ENCODE measurements at regions not wholly inside any gene's neighbourhood (a gene's known extent, or its start where the extent isn't known, plus 50 kb on each side); places are given as distances from the start of the nearest gene placed in this dataset.

- TF ChIP-seq EGR1 (IDR thresholded peaks at IDR 0.05) (no peak), TEAD4 (IDR thresholded peaks at IDR 0.05) (no peak), ZBTB7A (IDR thresholded peaks at IDR 0.05; ENCODE audit: low read depth) (no peak), NFIC (IDR thresholded peaks at IDR 0.05) (no peak), TAF1 (IDR thresholded peaks at IDR 0.05; ENCODE audit: low read depth) (no peak), YY1 (IDR thresholded peaks at IDR 0.05; ENCODE audit: low read depth) (no peak), CREB1 (IDR thresholded peaks at IDR 0.05; ENCODE audit: low read depth) (no peak), RAD21 (IDR thresholded peaks at IDR 0.05; ENCODE audit: low read depth) (no peak), MAX (IDR thresholded peaks at IDR 0.05) (no peak), TCF12 (IDR thresholded peaks at IDR 0.05; ENCODE audit: low read depth) (no peak), CEBPB (IDR thresholded peaks at IDR 0.05) (no peak), EP300 (IDR thresholded peaks at IDR 0.05; ENCODE audit: borderline replicate concordance) (no peak), FOXM1 (IDR thresholded peaks at IDR 0.05; ENCODE audit: borderline replicate concordance, low read depth) (no peak)
- TF ChIP-seq, protein P1, sequence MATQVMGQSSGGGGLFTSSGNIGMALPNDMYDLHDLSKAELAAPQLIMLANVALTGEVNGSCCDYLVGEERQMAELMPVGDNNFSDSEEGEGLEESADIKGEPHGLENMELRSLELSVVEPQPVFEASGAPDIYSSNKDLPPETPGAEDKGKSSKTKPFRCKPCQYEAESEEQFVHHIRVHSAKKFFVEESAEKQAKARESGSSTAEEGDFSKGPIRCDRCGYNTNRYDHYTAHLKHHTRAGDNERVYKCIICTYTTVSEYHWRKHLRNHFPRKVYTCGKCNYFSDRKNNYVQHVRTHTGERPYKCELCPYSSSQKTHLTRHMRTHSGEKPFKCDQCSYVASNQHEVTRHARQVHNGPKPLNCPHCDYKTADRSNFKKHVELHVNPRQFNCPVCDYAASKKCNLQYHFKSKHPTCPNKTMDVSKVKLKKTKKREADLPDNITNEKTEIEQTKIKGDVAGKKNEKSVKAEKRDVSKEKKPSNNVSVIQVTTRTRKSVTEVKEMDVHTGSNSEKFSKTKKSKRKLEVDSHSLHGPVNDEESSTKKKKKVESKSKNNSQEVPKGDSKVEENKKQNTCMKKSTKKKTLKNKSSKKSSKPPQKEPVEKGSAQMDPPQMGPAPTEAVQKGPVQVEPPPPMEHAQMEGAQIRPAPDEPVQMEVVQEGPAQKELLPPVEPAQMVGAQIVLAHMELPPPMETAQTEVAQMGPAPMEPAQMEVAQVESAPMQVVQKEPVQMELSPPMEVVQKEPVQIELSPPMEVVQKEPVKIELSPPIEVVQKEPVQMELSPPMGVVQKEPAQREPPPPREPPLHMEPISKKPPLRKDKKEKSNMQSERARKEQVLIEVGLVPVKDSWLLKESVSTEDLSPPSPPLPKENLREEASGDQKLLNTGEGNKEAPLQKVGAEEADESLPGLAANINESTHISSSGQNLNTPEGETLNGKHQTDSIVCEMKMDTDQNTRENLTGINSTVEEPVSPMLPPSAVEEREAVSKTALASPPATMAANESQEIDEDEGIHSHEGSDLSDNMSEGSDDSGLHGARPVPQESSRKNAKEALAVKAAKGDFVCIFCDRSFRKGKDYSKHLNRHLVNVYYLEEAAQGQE (IDR thresholded peaks at IDR 0.05; ENCODE audit: low read depth): no peak
- TF ChIP-seq, protein P2, sequence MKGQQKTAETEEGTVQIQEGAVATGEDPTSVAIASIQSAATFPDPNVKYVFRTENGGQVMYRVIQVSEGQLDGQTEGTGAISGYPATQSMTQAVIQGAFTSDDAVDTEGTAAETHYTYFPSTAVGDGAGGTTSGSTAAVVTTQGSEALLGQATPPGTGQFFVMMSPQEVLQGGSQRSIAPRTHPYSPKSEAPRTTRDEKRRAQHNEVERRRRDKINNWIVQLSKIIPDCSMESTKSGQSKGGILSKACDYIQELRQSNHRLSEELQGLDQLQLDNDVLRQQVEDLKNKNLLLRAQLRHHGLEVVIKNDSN (IDR thresholded peaks at IDR 0.05): no peak
Measured at GRCh38 chr17:27065588-27065987, 228.3 kb upstream of the WSB1 start.

DNA sequence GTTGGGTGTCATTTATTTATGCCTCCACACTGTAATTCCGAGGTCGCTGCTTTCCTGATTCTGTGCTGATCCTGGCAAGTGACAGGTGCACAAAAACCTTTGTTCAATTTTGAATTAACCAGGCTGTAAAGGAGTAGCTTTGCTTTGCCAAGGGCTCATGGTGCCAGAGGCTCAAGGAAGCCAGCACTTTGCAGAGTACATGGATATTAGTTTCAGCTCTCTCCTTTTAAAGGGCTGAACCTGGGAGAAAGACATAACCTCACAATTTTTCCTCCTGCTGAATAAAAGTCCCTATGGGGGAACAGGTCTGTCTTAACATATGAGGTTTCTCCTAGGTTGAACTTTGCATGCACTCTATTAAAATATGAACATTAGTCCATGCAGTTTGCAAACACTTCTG lies 227.6 kb upstream of the WSB1 start:
- TF ChIP-seq NFIC (IDR thresholded peaks at IDR 0.05) (no peak), EP300 (IDR thresholded peaks at IDR 0.05; ENCODE audit: borderline replicate concordance) (no peak)

GRCh38 chr17:27069842-27070508 lies 223.9 kb upstream of the WSB1 start:
- no peak for TF ChIP-seq MAX (IDR thresholded peaks at IDR 0.05)
- no peak for TF ChIP-seq EP300 (IDR thresholded peaks at IDR 0.05; ENCODE audit: borderline replicate concordance)
- no peak for TF ChIP-seq YY1 (IDR thresholded peaks at IDR 0.05; ENCODE audit: low read depth)
- no peak for TF ChIP-seq TCF12 (IDR thresholded peaks at IDR 0.05; ENCODE audit: low read depth)
- TF ChIP-seq CREB1 (IDR thresholded peaks at IDR 0.05; ENCODE audit: low read depth): no peak
- TF ChIP-seq RAD21 (IDR thresholded peaks at IDR 0.05; ENCODE audit: low read depth): no peak
- TF ChIP-seq TAF1 (IDR thresholded peaks at IDR 0.05; ENCODE audit: low read depth): no peak
- no peak for TF ChIP-seq TEAD4 (IDR thresholded peaks at IDR 0.05)
- TF ChIP-seq, protein P2 (IDR thresholded peaks at IDR 0.05): no peak
- TF ChIP-seq, protein P1 (IDR thresholded peaks at IDR 0.05; ENCODE audit: low read depth): no peak
- no peak for TF ChIP-seq ZBTB7A (IDR thresholded peaks at IDR 0.05; ENCODE audit: low read depth)
- no peak for TF ChIP-seq EGR1 (IDR thresholded peaks at IDR 0.05)
- TF ChIP-seq CEBPB (IDR thresholded peaks at IDR 0.05): no peak
- TF ChIP-seq NFIC (IDR thresholded peaks at IDR 0.05): no peak
- no peak for TF ChIP-seq FOXM1 (IDR thresholded peaks at IDR 0.05; ENCODE audit: borderline replicate concordance, low read depth)

- TF ChIP-seq YY1 (IDR thresholded peaks at IDR 0.05; ENCODE audit: low read depth): no peak
- no peak for TF ChIP-seq MAX (IDR thresholded peaks at IDR 0.05)
- no peak for TF ChIP-seq EGR1 (IDR thresholded peaks at IDR 0.05)
- TF ChIP-seq TAF1 (IDR thresholded peaks at IDR 0.05; ENCODE audit: low read depth): no peak
- TF ChIP-seq EP300 (IDR thresholded peaks at IDR 0.05; ENCODE audit: borderline replicate concordance): no peak
- TF ChIP-seq TEAD4 (IDR thresholded peaks at IDR 0.05): no peak
- TF ChIP-seq TCF12 (IDR thresholded peaks at IDR 0.05; ENCODE audit: low read depth): no peak
- TF ChIP-seq, protein P2 (IDR thresholded peaks at IDR 0.05): no peak
- TF ChIP-seq CREB1 (IDR thresholded peaks at IDR 0.05; ENCODE audit: low read depth): no peak
- TF ChIP-seq, protein P1 (IDR thresholded peaks at IDR 0.05; ENCODE audit: low read depth): no peak
- TF ChIP-seq RAD21 (IDR thresholded peaks at IDR 0.05; ENCODE audit: low read depth): no peak
- no peak for TF ChIP-seq FOXM1 (IDR thresholded peaks at IDR 0.05; ENCODE audit: borderline replicate concordance, low read depth)
- TF ChIP-seq ZBTB7A (IDR thresholded peaks at IDR 0.05; ENCODE audit: low read depth): no peak
- no peak for TF ChIP-seq NFIC (IDR thresholded peaks at IDR 0.05)
- TF ChIP-seq CEBPB (IDR thresholded peaks at IDR 0.05): no peak
Measured at GRCh38 chr17:27070836-27071235, 223.1 kb upstream of the WSB1 start.
